HG03354 (cell line): ENCODE measurements at regions not wholly inside any gene's neighbourhood (a gene's known extent, or its start where the extent isn't known, plus 50 kb on each side); places are given as distances from the start of the nearest gene placed in this dataset.

Experiments
- ATAC-seq: cut with Tn5 transposase; IDR thresholded peaks from one replicate; pipeline ENCODE4 v1.9.1; 2021; ENCODE audit warnings: mild to moderate bottlenecking; ENCODE audit not compliant: unreplicated experiment, poor library complexity, severe bottlenecking

- ATAC-seq, result no peak
Measured at GRCh38 chr9:108663422-108663821, 192.4 kb downstream of the ACTL7B start.

- ATAC-seq, result no peak
Measured at GRCh38 chr9:108662956-108663355, 192.8 kb downstream of the ACTL7B start.

GRCh38 chr9:108662091-108662875, 193.5 kb downstream of the ACTL7B start:
- ATAC-seq, result no peak

- ATAC-seq, result no peak
Measured at GRCh38 chr9:108656566-108656965, 199.2 kb downstream of the ACTL7B start.

- no peak for ATAC-seq
Measured at GRCh38 chr9:108655818-108656217, 200.0 kb downstream of the ACTL7B start.

- no peak for ATAC-seq
Measured at GRCh38 chr9:108654566-108654965, 201.2 kb downstream of the ACTL7B start.

GRCh38 chr9:108652851-108653250, 202.9 kb downstream of the ACTL7B start:
- ATAC-seq, result no peak

- ATAC-seq, result no peak
Measured at GRCh38 chr9:108650826-108651225, 205.0 kb downstream of the ACTL7B start.

GRCh38 chr9:108645520-108645919, 210.3 kb downstream of the ACTL7B start:
- no peak for ATAC-seq

GRCh38 chr9:108643731-108644510, 211.9 kb downstream of the ACTL7B start:
- ATAC-seq, result no peak

GRCh38 chr9:108642871-108643270, 212.9 kb downstream of the ACTL7B start:
- no peak for ATAC-seq

GRCh38 chr9:108640230-108640629, 215.6 kb downstream of the ACTL7B start:
- no peak for ATAC-seq

GRCh38 chr9:108639696-108640095, 216.1 kb downstream of the ACTL7B start:
- ATAC-seq, result no peak

GRCh38 chr9:108639091-108639490, 216.7 kb downstream of the ACTL7B start:
- ATAC-seq, result no peak

- no peak for ATAC-seq
Measured at GRCh38 chr9:108637340-108637739, 218.4 kb downstream of the ACTL7B start.

GRCh38 chr9:108636013-108636412, 219.8 kb downstream of the ACTL7B start:
- no peak for ATAC-seq

- ATAC-seq, result no peak
Measured at GRCh38 chr9:108634672-108635462, 220.9 kb downstream of the ACTL7B start.

- ATAC-seq, result no peak
Measured at GRCh38 chr9:108634204-108634603, 221.6 kb downstream of the ACTL7B start.

GRCh38 chr9:108631496-108632285, 224.1 kb downstream of the ACTL7B start:
- ATAC-seq, result no peak

- ATAC-seq, result no peak
Measured at GRCh38 chr9:108628316-108628715, 227.5 kb downstream of the ACTL7B start.
